ENCODE measurements at regions not wholly inside any gene's neighbourhood (a gene's known extent, or its start where the extent isn't known, plus 50 kb on each side); places are given as distances from the start of the nearest gene placed in this dataset.
"Not testable (repeated sequence)": the region's sequence is repeated elsewhere in the genome, so short reads cannot be mapped to it uniquely, and the experiment has no call there.

GRCh38 chr22:35159343-35159742, 93.4 kb downstream of the ISX start:
- Mint-ChIP-seq H3K27me3 (peaks cover 21% of the 10 kb centered on the region), H3K36me3 (no peaks in the 10 kb centered on the region), H3K27ac (no peak overlapping the region), H3K9me3 (peaks cover 6% of the 10 kb centered on the region), H3K4me1 (ENCODE audit: unreplicated experiment) (peaks cover 15% of the 10 kb centered on the region), H3K4me3 (no peak overlapping the region)
- TF ChIP-seq CTCF (conservative IDR thresholded peaks at IDR 0.05), result no peak
- no peak for DNase-seq (ENCODE audit: extremely low spot score, unreplicated experiment)

- Mint-ChIP-seq H3K27me3 (peaks cover 17% of the 10 kb centered on the region), H3K9me3 (peaks cover 10% of the 10 kb centered on the region), H3K4me3 (no peak overlapping the region), H3K4me1 (ENCODE audit: unreplicated experiment) (peaks cover 15% of the 10 kb centered on the region), H3K36me3 (peaks cover 3% of the 10 kb centered on the region), H3K27ac (no peak overlapping the region)
- no peak for TF ChIP-seq CTCF (conservative IDR thresholded peaks at IDR 0.05)
- DNase-seq (ENCODE audit: extremely low spot score, unreplicated experiment), result no peak
Observed at GRCh38 chr22:35160268-35160667, 94.3 kb downstream of the ISX start.

DNA sequence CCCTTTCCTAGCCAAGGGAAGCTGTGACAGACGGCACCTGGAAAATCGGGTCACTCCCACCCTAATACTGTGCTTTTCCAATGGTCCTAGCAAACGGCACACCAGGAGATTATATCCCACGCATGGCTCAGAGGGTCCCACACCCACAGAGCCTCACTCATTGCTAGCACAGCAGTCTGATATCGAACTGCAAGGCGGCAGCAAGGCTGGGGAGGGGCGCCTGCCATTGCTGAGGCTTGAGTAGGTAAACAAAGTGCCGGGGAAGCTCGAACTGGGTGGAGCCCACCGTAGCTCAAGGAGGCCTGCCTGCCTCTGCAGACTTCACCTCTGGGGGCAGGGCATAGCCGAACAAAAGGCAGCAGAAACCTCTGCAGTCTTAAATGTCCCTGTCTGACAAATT, 91.4 kb upstream of the HMGXB4 start:
- H3K4me3 Mint-ChIP-seq; H3K27ac Mint-ChIP-seq; H3K9me3 Mint-ChIP-seq; DNase-seq (ENCODE audit: extremely low spot score, unreplicated experiment); H3K4me1 Mint-ChIP-seq (ENCODE audit: unreplicated experiment); H3K36me3 Mint-ChIP-seq: not testable (repeated sequence)
- peaks cover 31% of the 10 kb centered on the region for H3K27me3 Mint-ChIP-seq

- DNase-seq (ENCODE audit: extremely low spot score, unreplicated experiment), result no peak
- Mint-ChIP-seq H3K27ac (no peak overlapping the region), H3K27me3 (peaks cover 67% of the 10 kb centered on the region), H3K4me1 (ENCODE audit: unreplicated experiment) (no peaks in the 10 kb centered on the region), H3K9me3 (no peaks in the 10 kb centered on the region), H3K4me3 (no peak overlapping the region), H3K36me3 (no peaks in the 10 kb centered on the region)
- TF ChIP-seq CTCF (conservative IDR thresholded peaks at IDR 0.05), result no peak
Observed at GRCh38 chr22:35170716-35171697, 86.3 kb upstream of the HMGXB4 start.

- no peaks in the 10 kb centered on the region for H3K36me3 Mint-ChIP-seq
- H3K4me1 Mint-ChIP-seq (ENCODE audit: unreplicated experiment), result no peaks in the 10 kb centered on the region
- no peaks in the 10 kb centered on the region for H3K9me3 Mint-ChIP-seq
- DNase-seq (ENCODE audit: extremely low spot score, unreplicated experiment), result no peak
- no peak for TF ChIP-seq CTCF (conservative IDR thresholded peaks at IDR 0.05)
- no peak overlapping the region for H3K27ac Mint-ChIP-seq
- peaks cover 74% of the 10 kb centered on the region for H3K27me3 Mint-ChIP-seq
- no peak overlapping the region for H3K4me3 Mint-ChIP-seq
Observed at GRCh38 chr22:35172442-35172841, 84.9 kb upstream of the HMGXB4 start.

DNA sequence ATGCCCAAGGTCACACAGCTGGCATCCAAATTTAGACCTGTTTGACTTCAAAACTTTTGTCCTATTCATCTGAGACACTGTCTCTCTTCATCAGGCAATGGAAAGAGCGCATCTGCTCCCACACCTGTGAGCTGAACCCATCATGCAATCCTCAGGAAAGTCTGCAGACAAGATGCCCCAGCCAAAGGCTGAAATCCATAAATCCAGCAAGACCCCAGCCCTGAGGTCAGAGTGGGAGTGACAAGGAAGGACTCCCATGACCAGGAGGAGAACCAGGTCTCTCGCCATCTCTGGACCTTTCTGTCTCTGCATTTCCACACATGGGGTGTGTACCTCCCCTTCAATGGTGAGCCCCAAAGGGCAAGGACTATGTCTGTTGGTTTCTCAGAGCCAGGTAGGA, 83.6 kb upstream of the HMGXB4 start:
- H3K27me3 Mint-ChIP-seq, result peaks cover 63% of the 10 kb centered on the region
- no peaks in the 10 kb centered on the region for H3K36me3 Mint-ChIP-seq
- H3K4me1 Mint-ChIP-seq (ENCODE audit: unreplicated experiment), result no peaks in the 10 kb centered on the region
- no peak for DNase-seq (ENCODE audit: extremely low spot score, unreplicated experiment)
- TF ChIP-seq CTCF (conservative IDR thresholded peaks at IDR 0.05), result no peak
- no peak overlapping the region for H3K27ac Mint-ChIP-seq
- H3K4me3 Mint-ChIP-seq, result no peak overlapping the region
- no peaks in the 10 kb centered on the region for H3K9me3 Mint-ChIP-seq

Measured in type B pancreatic cell (in vitro differentiated cells).